ENCODE measurements at regions not wholly inside any gene's neighbourhood (a gene's known extent, or its start where the extent isn't known, plus 50 kb on each side); places are given as distances from the start of the nearest gene placed in this dataset.

DNA sequence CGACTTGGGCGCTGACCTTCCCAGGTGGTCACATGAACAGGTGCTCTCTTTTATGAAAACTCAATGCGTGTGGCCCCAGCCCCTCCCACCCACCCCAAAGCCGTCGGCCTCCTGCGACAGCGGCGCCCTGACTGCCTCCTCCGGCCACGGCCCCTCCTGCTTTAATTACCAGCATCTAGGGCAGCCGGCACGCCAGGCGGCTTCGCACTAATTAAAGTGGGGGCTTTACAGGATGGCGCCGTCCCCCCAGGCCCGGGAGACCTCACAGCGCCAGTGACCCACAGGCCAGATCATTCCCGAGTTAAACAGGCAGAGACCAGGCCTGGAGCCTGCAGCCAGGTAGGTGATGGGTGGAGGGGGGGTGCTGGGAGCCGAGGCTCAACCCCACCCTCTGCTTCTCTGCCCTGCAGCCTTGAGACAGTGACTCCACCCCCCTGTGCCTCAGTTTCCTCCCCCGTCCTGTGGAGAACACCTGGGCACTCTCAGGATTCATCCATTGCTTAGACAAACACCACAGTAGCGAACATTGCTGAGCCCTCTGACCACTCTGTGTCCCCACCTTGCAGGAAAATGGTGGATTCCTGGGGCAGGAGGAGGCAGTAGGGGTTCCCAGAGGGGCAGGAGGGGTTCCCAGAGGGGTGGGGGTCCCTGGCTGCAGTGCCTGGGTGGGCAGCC lies 100.8 kb downstream of the MICALL2 start:
- H3K4me3 ChIP-seq (ENCODE audit: low read length) = no peak overlapping the region
- TF ChIP-seq, protein P1, sequence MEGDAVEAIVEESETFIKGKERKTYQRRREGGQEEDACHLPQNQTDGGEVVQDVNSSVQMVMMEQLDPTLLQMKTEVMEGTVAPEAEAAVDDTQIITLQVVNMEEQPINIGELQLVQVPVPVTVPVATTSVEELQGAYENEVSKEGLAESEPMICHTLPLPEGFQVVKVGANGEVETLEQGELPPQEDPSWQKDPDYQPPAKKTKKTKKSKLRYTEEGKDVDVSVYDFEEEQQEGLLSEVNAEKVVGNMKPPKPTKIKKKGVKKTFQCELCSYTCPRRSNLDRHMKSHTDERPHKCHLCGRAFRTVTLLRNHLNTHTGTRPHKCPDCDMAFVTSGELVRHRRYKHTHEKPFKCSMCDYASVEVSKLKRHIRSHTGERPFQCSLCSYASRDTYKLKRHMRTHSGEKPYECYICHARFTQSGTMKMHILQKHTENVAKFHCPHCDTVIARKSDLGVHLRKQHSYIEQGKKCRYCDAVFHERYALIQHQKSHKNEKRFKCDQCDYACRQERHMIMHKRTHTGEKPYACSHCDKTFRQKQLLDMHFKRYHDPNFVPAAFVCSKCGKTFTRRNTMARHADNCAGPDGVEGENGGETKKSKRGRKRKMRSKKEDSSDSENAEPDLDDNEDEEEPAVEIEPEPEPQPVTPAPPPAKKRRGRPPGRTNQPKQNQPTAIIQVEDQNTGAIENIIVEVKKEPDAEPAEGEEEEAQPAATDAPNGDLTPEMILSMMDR (conservative IDR thresholded peaks at IDR 0.05; ENCODE audit: low read length) = no peak
- no peak for DNase-seq (ENCODE audit: low read depth)

DNA sequence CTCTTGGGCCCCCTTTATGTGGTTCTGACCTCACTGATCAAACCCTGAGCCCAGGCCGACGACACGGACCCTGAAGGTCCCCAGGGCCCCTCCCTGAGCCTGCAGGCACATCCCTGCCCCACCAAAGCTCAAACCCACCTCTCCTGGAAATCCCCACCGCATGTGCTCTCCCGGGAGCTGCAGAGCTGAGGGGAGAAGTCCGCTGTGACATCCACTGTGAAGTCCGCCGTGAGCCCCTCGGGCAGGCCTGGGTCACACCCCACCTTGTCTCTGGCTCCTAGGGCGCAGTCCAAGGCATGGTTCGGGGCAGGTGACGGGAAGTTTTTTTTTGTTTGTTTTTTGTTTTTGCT lies 100.2 kb downstream of the MICALL2 start:
- H3K4me3 ChIP-seq (ENCODE audit: low read length) = no peak overlapping the region
- DNase-seq (ENCODE audit: low read depth) = no peak
- TF ChIP-seq, protein P1 (conservative IDR thresholded peaks at IDR 0.05; ENCODE audit: low read length) = no peak

DNA sequence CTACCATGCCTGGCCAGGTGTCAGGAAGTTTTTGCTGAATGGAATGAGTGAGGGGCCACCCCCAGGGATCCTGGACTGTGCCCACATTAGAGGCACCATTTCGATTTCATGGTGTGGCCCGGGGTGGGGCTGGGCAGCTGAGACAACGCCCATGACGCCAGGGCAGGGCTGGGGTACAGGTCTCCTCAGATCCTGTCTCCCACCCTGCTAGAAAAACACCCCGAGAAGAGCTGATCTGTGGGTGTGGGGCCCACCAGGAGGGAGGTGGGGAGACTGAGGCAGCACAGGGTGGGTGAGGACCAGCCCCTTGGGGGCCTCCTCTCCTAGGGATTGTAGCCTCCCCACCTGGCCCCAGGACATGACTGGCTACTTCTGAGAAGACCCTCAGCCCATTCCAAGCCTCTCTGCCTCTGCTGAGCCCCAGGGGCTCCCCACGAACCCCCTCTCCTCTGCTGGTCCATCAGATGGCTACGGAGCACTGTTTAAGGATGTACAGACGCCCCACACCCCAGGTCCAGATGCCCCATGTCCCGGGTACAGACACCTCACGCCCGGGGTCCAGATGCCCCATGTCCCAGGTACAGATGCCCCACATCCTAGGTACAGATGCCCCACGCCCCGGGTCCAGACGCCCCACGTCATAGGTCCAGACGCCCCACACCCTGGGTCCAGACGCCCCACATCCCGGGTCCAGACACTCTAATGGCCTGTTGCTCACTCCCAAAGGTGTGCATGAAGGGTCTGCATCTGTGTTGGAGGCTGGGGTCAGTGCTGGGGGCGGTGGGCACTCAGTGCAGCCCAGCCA lies 99.4 kb downstream of the MICALL2 start:
- TF ChIP-seq, protein P1 (conservative IDR thresholded peaks at IDR 0.05; ENCODE audit: low read length) = no peak
- H3K4me3 ChIP-seq (ENCODE audit: low read length) = no peak overlapping the region
- no peak for DNase-seq (ENCODE audit: low read depth)

DNA sequence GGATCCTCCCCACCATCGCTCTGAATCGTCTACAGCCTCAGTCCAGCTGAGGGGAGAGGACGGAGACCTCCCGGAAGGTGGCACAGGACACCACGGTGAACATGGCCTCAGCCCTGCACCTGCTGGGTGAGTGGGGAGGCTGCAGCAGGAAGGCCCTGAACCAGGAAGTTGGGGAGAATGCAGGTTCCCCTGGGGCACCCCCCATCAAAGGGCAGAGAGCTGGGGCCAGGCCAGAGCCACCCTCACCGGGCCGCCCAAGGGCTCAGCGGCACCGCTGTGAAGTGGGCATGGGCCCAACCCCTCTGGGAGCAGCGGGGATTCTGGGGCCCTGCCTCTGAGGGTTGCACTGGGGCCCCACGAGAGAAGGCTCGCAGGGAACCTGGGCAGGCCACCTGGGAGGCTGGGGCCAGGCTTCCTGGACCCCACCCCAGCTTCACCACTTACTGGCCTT lies 98.7 kb downstream of the MICALL2 start:
- TF ChIP-seq, protein P1 (conservative IDR thresholded peaks at IDR 0.05; ENCODE audit: low read length) = no peak
- no peak overlapping the region for H3K4me3 ChIP-seq (ENCODE audit: low read length)
- no peak for DNase-seq (ENCODE audit: low read depth)

DNA sequence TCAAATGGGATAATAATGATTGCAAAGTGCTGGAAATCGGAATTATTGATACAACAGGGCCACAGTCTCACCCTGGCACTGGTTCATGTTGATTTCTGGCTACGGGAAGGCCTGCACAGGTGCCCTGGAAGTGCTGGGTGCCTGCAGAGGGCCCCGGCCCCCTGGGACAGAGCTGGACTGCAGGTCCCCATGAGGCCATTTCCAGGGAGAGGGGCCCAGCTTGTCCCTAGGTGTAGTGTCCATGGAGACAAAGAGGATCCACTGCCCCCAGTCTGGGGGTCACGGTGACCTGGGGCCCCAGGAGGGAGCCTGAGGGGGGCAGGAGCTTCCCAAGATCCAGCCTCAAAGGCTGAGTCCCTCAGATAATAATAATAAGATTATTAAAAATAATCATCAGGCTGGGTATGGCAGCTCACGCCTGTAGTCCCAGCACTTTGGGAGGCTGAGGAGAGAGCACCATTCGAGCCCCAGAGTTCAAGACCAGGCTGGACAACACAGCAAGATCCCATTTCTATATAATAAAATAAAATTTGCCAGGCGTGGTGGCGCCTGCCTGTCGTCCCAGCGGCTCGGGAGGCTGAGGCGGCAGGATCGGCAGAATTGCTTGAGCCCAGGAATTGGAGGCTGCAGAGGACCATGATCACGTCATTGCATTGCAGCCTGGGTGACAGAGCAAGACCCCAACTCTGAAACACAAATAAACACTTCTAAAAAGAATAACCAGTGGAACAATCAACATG lies 98.1 kb downstream of the MICALL2 start:
- H3K4me3 ChIP-seq (ENCODE audit: low read length) = no peak overlapping the region
- TF ChIP-seq, protein P1 (conservative IDR thresholded peaks at IDR 0.05; ENCODE audit: low read length) = no peak
- DNase-seq (ENCODE audit: low read depth) = no peak

DNA sequence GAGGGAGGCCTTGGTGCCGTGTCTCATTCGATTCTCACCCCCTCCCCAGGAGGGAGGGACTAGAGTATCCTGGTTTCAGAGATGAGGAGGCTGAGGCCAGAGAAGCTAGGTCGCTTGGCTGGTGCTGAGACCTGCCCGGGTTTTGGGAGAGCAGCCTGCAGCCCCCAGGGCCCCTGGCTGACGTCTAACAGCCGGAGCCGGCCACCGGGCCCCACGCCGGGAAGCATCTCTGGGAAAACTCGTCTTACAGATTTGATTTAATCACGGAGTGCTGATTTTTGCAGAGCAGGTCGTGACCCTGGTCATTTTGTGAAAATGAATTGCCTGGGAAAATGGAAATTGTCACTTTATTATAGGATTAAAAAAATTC lies 97.5 kb downstream of the MICALL2 start:
- TF ChIP-seq, protein P1 (conservative IDR thresholded peaks at IDR 0.05; ENCODE audit: low read length) = no peak
- no peak for DNase-seq (ENCODE audit: low read depth)
- no peak overlapping the region for H3K4me3 ChIP-seq (ENCODE audit: low read length)

Data from AG10803 (cell line).